Ecto neural progenitor cell (in vitro differentiated cells): ENCODE measurements at regions not wholly inside any gene's neighbourhood (a gene's known extent, or its start where the extent isn't known, plus 50 kb on each side); places are given as distances from the start of the nearest gene placed in this dataset.

Source experiments
- DNase-seq: peaks from one replicate; pipeline ENCODE4 v3.0.0-alpha.2; 2018; ENCODE audit warnings: low spot score

DNA sequence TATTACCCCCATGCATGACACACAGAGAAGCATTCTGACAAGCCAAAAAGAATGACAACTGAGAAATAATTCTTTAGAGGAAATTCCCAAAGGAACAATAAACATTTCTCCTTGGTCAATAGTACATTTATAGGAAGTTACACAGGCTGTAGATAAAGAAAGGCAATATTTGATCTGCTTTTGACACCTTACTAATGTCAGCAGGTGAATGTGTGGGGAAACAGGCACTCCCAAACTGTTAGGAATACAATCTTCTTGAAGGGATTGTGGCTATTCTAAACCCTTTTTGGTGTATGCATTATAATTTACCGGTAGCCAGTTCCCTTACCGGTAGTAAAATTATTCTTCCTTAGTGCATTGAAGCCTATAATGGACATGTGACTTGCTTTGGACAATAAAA, 116.1 kb upstream of the FTMT start:
- no peak for DNase-seq

GRCh38 chr5:121737120-121737519, 114.6 kb upstream of the FTMT start:
- DNase-seq, result no peak

DNA sequence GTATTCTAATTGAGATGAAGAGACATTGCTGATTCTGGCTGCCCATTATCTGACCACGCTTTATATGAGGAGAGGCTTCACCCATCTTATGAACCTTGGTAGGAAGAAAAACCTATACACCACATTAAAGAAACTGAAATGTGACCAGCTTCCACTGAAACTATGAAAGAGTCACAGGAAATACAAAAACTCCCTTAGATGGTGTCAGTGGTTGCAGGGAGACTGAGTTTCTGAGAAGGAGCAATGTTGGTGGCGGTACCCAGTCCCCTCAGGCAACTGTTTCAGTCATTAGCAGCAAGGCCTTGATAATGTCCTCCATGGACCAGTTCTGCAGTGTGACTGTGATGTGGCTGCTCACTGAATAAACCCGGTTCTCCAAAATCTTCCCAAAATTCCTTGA, 110.5 kb upstream of the FTMT start:
- no peak for DNase-seq

DNA sequence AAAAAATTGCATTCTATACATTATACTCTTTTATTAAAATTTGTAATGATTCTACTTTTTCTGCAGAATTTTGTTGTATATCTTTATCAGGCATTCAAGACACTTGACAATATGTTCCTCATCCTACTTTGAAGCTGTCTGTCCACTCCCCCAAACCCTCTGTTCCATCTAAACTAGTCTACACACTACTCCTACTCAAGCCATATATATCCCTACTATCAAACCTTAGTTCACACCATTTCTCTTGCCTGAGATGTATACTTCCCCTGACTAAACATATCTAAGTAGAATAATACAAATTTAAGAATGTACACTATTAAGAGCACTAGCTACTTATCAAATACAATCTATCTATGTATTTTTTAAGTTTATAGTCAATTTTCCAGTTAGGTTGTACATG, 107.1 kb upstream of the FTMT start:
- DNase-seq, result no peak

DNA sequence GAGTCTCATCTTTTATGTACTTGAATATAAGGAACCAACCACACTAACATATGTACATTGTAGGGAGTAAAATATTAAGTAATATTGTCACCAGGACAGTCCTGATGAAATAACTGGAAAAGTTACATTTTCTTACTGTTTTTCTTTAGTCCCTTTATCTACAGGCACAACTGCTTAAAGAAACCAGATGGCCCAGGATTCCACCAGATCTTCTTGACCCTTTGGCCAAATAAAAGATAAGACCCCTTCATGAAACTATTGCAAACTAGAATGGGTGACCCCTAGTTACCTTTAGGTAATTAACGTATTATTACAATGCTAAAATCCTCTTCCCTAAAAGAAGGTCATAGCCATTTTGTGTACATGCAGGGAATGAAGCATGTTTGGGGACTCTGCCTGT, 106.3 kb upstream of the FTMT start:
- DNase-seq, result no peak

DNA sequence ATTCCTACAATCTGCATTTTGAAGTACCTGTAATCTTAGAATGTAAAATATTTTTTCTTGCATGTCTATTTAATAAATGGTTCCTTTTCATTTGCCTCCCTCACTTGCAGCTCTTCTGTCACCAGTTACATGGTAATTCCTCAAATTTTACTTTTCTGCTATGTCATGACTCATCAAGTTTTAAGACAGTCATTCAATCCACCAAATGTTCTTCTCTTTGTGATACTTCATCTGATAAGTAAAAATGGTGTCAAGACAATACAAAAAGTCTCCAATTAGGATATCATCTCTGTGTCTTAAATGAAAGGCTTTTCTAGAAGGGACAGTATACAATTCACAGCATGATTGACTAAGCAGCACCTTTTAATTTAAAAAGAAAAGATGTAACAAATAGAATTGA, 104.9 kb upstream of the FTMT start:
- no peak for DNase-seq

DNA sequence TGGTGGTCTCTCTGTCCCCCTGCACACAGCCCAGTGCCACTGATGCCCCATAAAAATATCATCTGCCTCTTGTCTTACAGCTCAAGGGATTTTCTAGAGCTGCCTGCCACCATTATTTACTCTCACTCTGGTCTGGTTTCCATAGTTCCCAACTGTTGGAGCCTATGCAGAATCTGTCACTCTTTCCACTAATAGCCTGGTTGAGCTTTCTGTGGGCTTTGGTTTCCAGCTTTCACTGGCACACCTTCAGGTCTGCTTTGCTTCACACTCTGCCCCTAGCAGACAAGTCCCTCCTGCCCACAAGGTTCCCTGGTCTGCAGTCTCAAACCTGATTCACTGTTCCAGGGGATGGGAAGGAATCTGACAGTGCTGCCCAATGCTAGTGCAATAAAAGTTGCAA, 103.0 kb upstream of the FTMT start:
- DNase-seq, result no peak

GRCh38 chr5:121752149-121752548, 99.5 kb upstream of the FTMT start:
- no peak for DNase-seq

GRCh38 chr5:121755266-121755665, 96.4 kb upstream of the FTMT start:
- DNase-seq, result no peak

- no peak for DNase-seq
These were observed 93.9 kb upstream of the FTMT start for GRCh38 chr5:121757753-121758152.

DNA sequence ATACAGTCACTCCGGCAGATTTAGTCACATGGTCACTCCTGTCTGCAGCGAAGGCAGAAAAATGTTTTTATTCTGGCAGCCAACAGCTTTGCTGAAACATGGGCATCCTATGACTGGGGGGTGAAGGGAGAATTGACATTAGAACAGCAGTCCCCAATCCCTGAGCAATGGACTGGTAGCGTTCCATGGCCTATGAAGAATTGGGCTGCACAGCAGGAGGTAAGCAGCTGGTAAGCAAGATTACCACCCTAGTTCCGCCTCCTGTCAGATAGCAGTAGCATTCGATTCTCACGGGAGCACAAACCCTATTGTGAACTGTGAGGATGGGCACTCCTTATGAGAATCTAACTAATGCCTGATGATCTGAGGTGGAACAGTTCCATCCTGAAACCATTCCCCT, 93.1 kb upstream of the FTMT start:
- peak; percentile 51 for DNase-seq

GRCh38 chr5:121762426-121762825, 89.3 kb upstream of the FTMT start:
- DNase-seq, result no peak

DNA sequence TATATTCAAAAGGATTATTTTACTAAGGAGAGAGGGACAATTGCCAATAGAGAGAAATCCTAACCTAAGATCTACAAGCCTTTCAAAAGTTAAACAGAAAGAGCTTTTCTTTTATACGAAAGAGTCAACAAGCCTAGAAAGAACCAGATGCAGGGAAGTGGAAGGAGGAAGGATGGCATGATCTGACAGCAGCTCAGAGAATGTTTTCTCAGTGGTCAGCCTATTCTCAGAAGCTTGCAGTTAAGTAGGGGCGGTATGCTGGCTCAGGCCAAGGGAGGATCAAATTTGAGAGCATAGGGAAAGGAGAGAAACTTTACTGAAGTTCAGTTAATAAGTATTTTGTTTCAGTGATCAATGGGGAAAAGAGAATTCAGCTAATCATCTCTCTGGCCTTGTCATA, 88.0 kb upstream of the FTMT start:
- no peak for DNase-seq

DNA sequence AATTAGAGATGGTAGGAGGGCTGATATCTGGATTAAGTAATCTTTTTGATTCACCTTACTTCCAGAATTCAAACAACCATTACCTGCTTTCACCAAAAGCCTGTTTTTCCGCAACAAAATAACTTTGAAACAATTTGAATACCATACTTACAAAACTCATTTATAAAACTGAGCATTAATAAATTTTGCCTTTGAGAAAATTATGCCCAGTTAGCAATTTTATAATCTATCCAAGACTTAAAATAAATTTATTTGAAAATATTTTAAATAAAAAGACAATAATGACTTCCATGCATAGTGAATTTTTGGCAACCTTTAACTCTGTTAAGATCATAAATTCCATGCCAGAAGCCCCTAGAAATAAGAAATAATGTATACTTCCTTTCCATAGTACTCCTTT, 71.3 kb upstream of the FTMT start:
- no peak for DNase-seq

GRCh38 chr5:121783700-121784099, 68.0 kb upstream of the FTMT start:
- DNase-seq, result no peak

DNA sequence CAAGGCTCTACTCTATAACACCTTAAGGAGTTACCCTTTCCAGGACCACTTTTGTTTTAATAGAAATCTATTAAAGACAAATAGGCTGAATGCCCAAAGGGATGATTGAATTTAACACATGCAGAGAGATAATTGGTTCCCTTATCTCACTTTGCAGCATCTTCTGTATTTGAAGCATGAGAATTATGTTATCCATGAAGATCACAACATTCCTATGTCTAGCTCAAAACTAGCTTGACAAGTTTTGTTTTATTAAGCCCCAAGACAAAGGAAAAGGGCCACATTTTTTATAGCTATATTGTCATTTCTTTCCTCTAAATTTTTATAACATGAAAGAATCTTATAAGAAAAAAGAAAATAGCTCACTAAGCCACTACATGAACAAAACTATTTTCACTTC, 57.9 kb upstream of the FTMT start:
- DNase-seq, result no peak

DNA sequence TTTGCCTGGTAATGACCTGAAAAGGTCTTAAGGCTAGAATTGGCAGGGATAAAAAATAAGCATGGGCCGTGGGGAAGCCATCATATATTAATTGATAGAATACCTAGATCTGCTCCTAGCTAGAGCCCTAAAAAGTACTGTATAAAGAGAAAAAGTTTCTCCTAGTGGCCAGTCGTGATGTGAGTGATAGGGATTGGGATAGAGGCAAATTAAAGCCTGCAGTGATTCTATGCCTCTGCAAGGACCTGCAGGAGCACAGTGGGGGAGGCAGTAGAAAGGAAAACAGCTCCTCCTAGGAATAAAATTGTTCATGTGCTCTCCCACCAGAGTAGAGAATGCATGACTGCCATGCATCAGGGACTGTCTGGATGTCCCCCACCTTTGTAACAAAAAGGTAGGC, 56.2 kb upstream of the FTMT start:
- DNase-seq, result no peak

GRCh38 chr5:121797681-121798518, 53.8 kb upstream of the FTMT start:
- peak; percentile 55 for DNase-seq
